ENCODE measurements at regions not wholly inside any gene's neighbourhood (a gene's known extent, or its start where the extent isn't known, plus 50 kb on each side); places are given as distances from the start of the nearest gene placed in this dataset.

DNA sequence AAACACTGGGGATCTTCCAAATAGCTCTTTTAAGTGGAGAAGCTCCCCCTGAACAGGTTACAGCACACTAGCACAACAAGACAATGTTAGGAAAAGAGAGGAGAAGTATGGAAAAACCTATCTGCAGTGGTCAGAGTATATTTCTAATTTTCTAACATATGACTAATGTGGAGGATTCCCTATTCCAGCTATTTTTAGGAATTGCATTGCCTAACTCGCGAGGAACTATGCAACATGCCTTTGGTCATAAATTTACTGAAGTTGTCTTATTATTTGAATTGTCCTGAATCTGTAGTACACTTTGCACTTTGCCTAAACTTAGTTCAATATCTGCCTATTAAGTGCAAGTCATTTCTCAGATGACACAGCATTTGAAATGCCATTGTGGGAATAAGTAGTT, 381.4 kb downstream of the CCDC85A start:
- H3K4me3 Mint-ChIP-seq, result peak overlapping the region; percentile 41; the same call in 1 of the 2 replicates
- no peaks in the 10 kb centered on the region for H3K27me3 Mint-ChIP-seq (ENCODE audit: insufficient read depth)
- TF ChIP-seq, protein P1, sequence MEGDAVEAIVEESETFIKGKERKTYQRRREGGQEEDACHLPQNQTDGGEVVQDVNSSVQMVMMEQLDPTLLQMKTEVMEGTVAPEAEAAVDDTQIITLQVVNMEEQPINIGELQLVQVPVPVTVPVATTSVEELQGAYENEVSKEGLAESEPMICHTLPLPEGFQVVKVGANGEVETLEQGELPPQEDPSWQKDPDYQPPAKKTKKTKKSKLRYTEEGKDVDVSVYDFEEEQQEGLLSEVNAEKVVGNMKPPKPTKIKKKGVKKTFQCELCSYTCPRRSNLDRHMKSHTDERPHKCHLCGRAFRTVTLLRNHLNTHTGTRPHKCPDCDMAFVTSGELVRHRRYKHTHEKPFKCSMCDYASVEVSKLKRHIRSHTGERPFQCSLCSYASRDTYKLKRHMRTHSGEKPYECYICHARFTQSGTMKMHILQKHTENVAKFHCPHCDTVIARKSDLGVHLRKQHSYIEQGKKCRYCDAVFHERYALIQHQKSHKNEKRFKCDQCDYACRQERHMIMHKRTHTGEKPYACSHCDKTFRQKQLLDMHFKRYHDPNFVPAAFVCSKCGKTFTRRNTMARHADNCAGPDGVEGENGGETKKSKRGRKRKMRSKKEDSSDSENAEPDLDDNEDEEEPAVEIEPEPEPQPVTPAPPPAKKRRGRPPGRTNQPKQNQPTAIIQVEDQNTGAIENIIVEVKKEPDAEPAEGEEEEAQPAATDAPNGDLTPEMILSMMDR (IDR thresholded peaks at IDR 0.05), result no peak
- peak; percentile 42 for DNase-seq
- peaks cover 71% of the 10 kb centered on the region for H3K4me1 Mint-ChIP-seq (ENCODE audit: low read depth)
- H3K9me3 Mint-ChIP-seq, result peaks cover 8% of the 10 kb centered on the region; the same call in 1 of the 2 replicates
- H3K36me3 Mint-ChIP-seq (ENCODE audit: low read depth), result peaks cover 13% of the 10 kb centered on the region
- H3K27ac Mint-ChIP-seq, result peak overlapping the region; percentile 62

DNA sequence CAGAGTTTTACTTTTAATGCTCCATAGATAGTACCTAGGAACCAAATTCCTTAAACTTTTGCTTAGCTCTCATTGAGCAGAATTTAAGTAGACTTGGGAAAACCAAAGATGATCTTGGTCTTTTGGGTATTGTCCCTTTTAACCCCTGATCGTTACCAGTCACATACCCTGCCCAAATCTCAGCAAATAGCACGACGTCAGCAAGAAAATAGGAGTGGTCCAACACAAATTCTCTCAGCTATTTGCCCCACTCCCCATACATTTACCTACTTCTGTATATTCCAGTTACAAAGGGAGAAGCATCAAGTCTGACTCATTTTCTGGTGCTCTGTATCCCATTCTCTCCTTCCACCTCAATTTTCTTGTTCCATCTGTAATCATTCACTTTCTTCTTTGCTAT, 387.3 kb downstream of the CCDC85A start:
- Mint-ChIP-seq H3K4me1 (ENCODE audit: low read depth) (peaks cover 47% of the 10 kb centered on the region), H3K36me3 (ENCODE audit: low read depth) (peaks cover 13% of the 10 kb centered on the region), H3K9me3 (peaks cover 3% of the 10 kb centered on the region; the same call in 1 of the 2 replicates), H3K27me3 (ENCODE audit: insufficient read depth) (no peaks in the 10 kb centered on the region), H3K27ac (no peak overlapping the region), H3K4me3 (no peak overlapping the region)
- TF ChIP-seq, protein P1 (IDR thresholded peaks at IDR 0.05), result no peak
- no peak for DNase-seq

DNA sequence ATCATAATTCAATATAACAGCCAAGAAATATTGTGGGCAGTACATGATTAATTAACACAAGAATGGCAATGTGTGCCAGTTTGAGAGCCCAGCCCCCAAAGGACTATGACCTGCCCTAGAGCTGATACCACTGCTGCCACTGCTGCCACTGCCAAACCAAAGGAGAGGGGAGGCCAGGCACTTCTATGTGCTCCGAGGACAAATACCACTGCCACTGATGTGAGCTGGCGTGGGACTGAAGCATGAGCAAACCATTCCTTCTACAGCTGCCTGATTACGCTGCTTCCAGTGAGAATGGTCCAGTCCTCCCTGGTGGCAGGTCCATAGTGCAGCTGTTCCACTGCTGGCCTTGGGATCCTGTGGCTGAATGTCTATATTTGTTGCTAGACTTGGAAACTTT, 392.2 kb downstream of the CCDC85A start:
- Mint-ChIP-seq H3K27ac (no peak overlapping the region), H3K36me3 (ENCODE audit: low read depth) (peaks cover 46% of the 10 kb centered on the region), H3K9me3 (peaks cover 30% of the 10 kb centered on the region), H3K4me3 (no peak overlapping the region), H3K27me3 (ENCODE audit: insufficient read depth) (no peaks in the 10 kb centered on the region), H3K4me1 (ENCODE audit: low read depth) (peaks cover 53% of the 10 kb centered on the region)
- no peak for DNase-seq
- TF ChIP-seq, protein P1 (IDR thresholded peaks at IDR 0.05), result no peak

DNA sequence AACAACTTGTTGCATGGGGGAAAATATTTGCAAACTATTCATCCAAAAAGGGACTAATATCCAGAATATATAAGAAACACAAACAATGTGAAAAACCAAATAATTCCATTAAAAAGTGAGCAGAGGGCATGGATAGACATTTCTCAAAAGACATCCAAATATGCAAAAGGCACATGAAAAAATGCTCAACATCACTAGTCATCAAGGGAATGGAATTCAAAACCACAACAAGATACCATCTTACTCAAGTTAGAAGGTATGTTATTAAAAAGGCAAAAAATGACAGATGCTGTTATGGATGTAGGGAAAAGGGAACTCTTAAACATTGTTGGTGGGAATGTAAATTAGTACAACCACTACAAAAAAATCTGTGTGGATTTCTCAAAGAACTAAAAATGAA, 396.5 kb downstream of the CCDC85A start:
- H3K4me1 Mint-ChIP-seq (ENCODE audit: low read depth), result peaks cover 75% of the 10 kb centered on the region
- H3K27me3 Mint-ChIP-seq (ENCODE audit: insufficient read depth), result no peaks in the 10 kb centered on the region
- DNase-seq, result peak; percentile 79
- peaks cover 26% of the 10 kb centered on the region for H3K9me3 Mint-ChIP-seq
- TF ChIP-seq, protein P1 (IDR thresholded peaks at IDR 0.05), result no peak
- H3K4me3 Mint-ChIP-seq, result peak overlapping the region; percentile 36
- H3K27ac Mint-ChIP-seq, result peak overlapping the region; percentile 65
- H3K36me3 Mint-ChIP-seq (ENCODE audit: low read depth), result peaks cover 36% of the 10 kb centered on the region

DNA sequence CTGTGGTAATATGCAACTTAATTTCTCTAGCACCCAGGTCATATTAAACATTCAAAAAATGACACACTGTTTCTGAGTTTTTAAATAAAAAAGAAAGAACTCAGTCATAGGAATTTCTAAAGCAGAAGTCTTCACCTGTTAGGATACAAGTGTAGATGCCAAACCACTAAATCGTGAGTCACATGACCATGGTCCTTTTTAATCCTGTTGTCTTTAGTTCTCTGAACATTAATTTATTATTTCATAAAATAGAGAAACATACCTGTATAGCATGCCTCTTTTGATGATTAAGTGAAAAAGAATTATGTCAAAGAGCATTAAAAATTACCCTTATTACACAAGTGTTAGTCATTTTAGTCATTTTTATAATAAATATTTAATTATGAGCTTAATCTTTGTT, 398.8 kb downstream of the CCDC85A start:
- TF ChIP-seq, protein P1 (IDR thresholded peaks at IDR 0.05), result no peak
- H3K27ac Mint-ChIP-seq, result no peak overlapping the region
- DNase-seq, result no peak
- peaks cover 18% of the 10 kb centered on the region; the same call in 1 of the 2 replicates for H3K9me3 Mint-ChIP-seq
- no peaks in the 10 kb centered on the region for H3K27me3 Mint-ChIP-seq (ENCODE audit: insufficient read depth)
- peaks cover 23% of the 10 kb centered on the region for H3K36me3 Mint-ChIP-seq (ENCODE audit: low read depth)
- H3K4me3 Mint-ChIP-seq, result no peak overlapping the region
- H3K4me1 Mint-ChIP-seq (ENCODE audit: low read depth), result peaks cover 78% of the 10 kb centered on the region

Measured in HFFc6 (cell line).